Activated CD4-positive, alpha-beta T cell treated with anti-CD3 and anti-CD28 coated beads, Interleukin-2, amount 50 U/mL, for 16 hours (primary cell): ENCODE measurements at regions not wholly inside any gene's neighbourhood (a gene's known extent, or its start where the extent isn't known, plus 50 kb on each side); places are given as distances from the start of the nearest gene placed in this dataset.

ENCODE experiments used
- DNase-seq: peaks from one replicate; pipeline ENCODE4 v3.0.0-alpha.2; 2020

GRCh38 chr12:63318933-63319332 is 167.9 kb upstream of the AVPR1A start:
- no peak for DNase-seq

- no peak for DNase-seq
These were observed 167.3 kb upstream of the AVPR1A start for GRCh38 chr12:63318313-63318712.

GRCh38 chr12:63317880-63318279 is 166.9 kb upstream of the AVPR1A start:
- DNase-seq = no peak

GRCh38 chr12:63317286-63317846 is 166.4 kb upstream of the AVPR1A start:
- no peak for DNase-seq

- DNase-seq = no peak
These were observed 162.1 kb upstream of the AVPR1A start for GRCh38 chr12:63313139-63313538.

- no peak for DNase-seq
These were observed 157.7 kb upstream of the AVPR1A start for GRCh38 chr12:63308671-63309070.

- DNase-seq = no peak
These were observed 156.8 kb upstream of the AVPR1A start for GRCh38 chr12:63307849-63308248.

GRCh38 chr12:63305901-63306875 is 155.2 kb upstream of the AVPR1A start:
- DNase-seq = no peak

GRCh38 chr12:63304887-63305316 is 153.9 kb upstream of the AVPR1A start:
- no peak for DNase-seq

GRCh38 chr12:63302941-63303536 is 152.0 kb upstream of the AVPR1A start:
- DNase-seq = no peak

- DNase-seq = peak; percentile 35
These were observed 151.4 kb upstream of the AVPR1A start for GRCh38 chr12:63302269-63302940.

GRCh38 chr12:63301311-63301710 is 150.3 kb upstream of the AVPR1A start:
- no peak for DNase-seq

GRCh38 chr12:63298386-63298930 is 147.5 kb upstream of the AVPR1A start:
- no peak for DNase-seq

- DNase-seq = no peak
These were observed 143.3 kb upstream of the AVPR1A start for GRCh38 chr12:63294327-63294632.

- no peak for DNase-seq
These were observed 141.6 kb upstream of the AVPR1A start for GRCh38 chr12:63292471-63293221.

- peak; percentile 23 for DNase-seq
These were observed 125.8 kb upstream of the AVPR1A start for GRCh38 chr12:63276537-63277365.

- no peak for DNase-seq
These were observed 116.0 kb upstream of the AVPR1A start for GRCh38 chr12:63266988-63267387.

GRCh38 chr12:63264629-63265028 is 113.6 kb upstream of the AVPR1A start:
- DNase-seq = no peak

- no peak for DNase-seq
These were observed 99.5 kb upstream of the AVPR1A start for GRCh38 chr12:63250486-63250885.

GRCh38 chr12:63238892-63239291 is 87.9 kb upstream of the AVPR1A start:
- no peak for DNase-seq

- DNase-seq = no peak
These were observed 81.9 kb upstream of the AVPR1A start for GRCh38 chr12:63232896-63233295.
